GM18870 (cell line): ENCODE measurements at regions not wholly inside any gene's neighbourhood (a gene's known extent, or its start where the extent isn't known, plus 50 kb on each side); places are given as distances from the start of the nearest gene placed in this dataset.
A peak's percentile ranks its signal among the peaks of the same experiment; 100 is the strongest.
"Not testable (repeated sequence)": the region's sequence is repeated elsewhere in the genome, so short reads cannot be mapped to it uniquely, and the experiment has no call there.

Experiments used
- ATAC-seq: cut with Tn5 transposase; IDR thresholded peaks from one replicate; pipeline ENCODE4 v1.9.1; 2021; ENCODE audit warnings: moderate library complexity; ENCODE audit not compliant: unreplicated experiment

- no peak for ATAC-seq
These were observed 102.6 kb downstream of the PLG start for GRCh38 chr6:160804639-160805038.

GRCh38 chr6:160808263-160808662, 106.2 kb downstream of the PLG start:
- ATAC-seq = no peak

- ATAC-seq = no peak
These were observed 108.2 kb downstream of the PLG start for GRCh38 chr6:160810238-160810637.

- no peak for ATAC-seq
These were observed 110.1 kb downstream of the PLG start for GRCh38 chr6:160812097-160812496.

GRCh38 chr6:160818934-160819333, 116.9 kb downstream of the PLG start:
- ATAC-seq = no peak

GRCh38 chr6:160820661-160821060, 118.6 kb downstream of the PLG start:
- not testable (repeated sequence) for ATAC-seq

- no peak for ATAC-seq
These were observed 129.7 kb downstream of the PLG start for GRCh38 chr6:160831739-160832138.

- ATAC-seq = no peak
These were observed 130.4 kb downstream of the PLG start for GRCh38 chr6:160832422-160832821.

- no peak for ATAC-seq
These were observed 135.1 kb downstream of the PLG start for GRCh38 chr6:160837146-160837545.

- no peak for ATAC-seq
These were observed 140.5 kb upstream of the MAP3K4 start for GRCh38 chr6:160851031-160851430.

- ATAC-seq = no peak
These were observed 137.6 kb upstream of the MAP3K4 start for GRCh38 chr6:160853946-160854345.

- no peak for ATAC-seq
These were observed 132.7 kb upstream of the MAP3K4 start for GRCh38 chr6:160858886-160859285.

GRCh38 chr6:160859822-160860221, 131.7 kb upstream of the MAP3K4 start:
- no peak for ATAC-seq

- no peak for ATAC-seq
These were observed 129.7 kb upstream of the MAP3K4 start for GRCh38 chr6:160861824-160862223.

GRCh38 chr6:160863782-160864181, 127.8 kb upstream of the MAP3K4 start:
- ATAC-seq = no peak

- ATAC-seq = peak; percentile 82
These were observed 120.2 kb upstream of the MAP3K4 start for GRCh38 chr6:160871320-160871719.

- ATAC-seq = no peak
These were observed 110.3 kb upstream of the MAP3K4 start for GRCh38 chr6:160881148-160881808.

GRCh38 chr6:160882006-160882405, 109.6 kb upstream of the MAP3K4 start:
- ATAC-seq = no peak

GRCh38 chr6:160882791-160883279, 108.7 kb upstream of the MAP3K4 start:
- no peak for ATAC-seq

- ATAC-seq = no peak
These were observed 108.0 kb upstream of the MAP3K4 start for GRCh38 chr6:160883560-160883959.

GRCh38 chr6:160883999-160884398, 107.6 kb upstream of the MAP3K4 start:
- ATAC-seq = no peak

- not testable (repeated sequence) for ATAC-seq
These were observed 102.4 kb upstream of the MAP3K4 start for GRCh38 chr6:160889148-160889547.

- no peak for ATAC-seq
These were observed 99.9 kb upstream of the MAP3K4 start for GRCh38 chr6:160891690-160892089.
